ENCODE measurements at regions not wholly inside any gene's neighbourhood (a gene's known extent, or its start where the extent isn't known, plus 50 kb on each side); places are given as distances from the start of the nearest gene placed in this dataset.
"Not testable (repeated sequence)": the region's sequence is repeated elsewhere in the genome, so short reads cannot be mapped to it uniquely, and the experiment has no call there.

GRCh38 chr15:92803536-92803851 is 96.6 kb upstream of the CHD2 start:
- DNase-seq (ENCODE audit: low spot score in 2 of 2, unreplicated experiment in 2 of 2), result no peak
- peaks cover 11% of the 10 kb centered on the region for H3K4me1 Mint-ChIP-seq
- peaks cover 4% of the 10 kb centered on the region for H3K9me3 Mint-ChIP-seq
- H3K36me3 Mint-ChIP-seq, result peaks cover 4% of the 10 kb centered on the region
- TF ChIP-seq CTCF (IDR thresholded peaks at IDR 0.05; ENCODE audit: unreplicated experiment), result no peak
- H3K4me3 Mint-ChIP-seq, result no peak overlapping the region
- no peaks in the 10 kb centered on the region for H3K27me3 Mint-ChIP-seq (ENCODE audit: low read depth)
- no peak overlapping the region for H3K27ac Mint-ChIP-seq

GRCh38 chr15:92803852-92804609 is 96.1 kb upstream of the CHD2 start:
- Mint-ChIP-seq H3K36me3 (peaks cover 4% of the 10 kb centered on the region), H3K9me3 (peaks cover 4% of the 10 kb centered on the region), H3K27ac (peak overlapping the region; percentile 18), H3K27me3 (ENCODE audit: low read depth) (no peaks in the 10 kb centered on the region), H3K4me1 (peaks cover 12% of the 10 kb centered on the region), H3K4me3 (no peak overlapping the region)
- no peak for TF ChIP-seq CTCF (IDR thresholded peaks at IDR 0.05; ENCODE audit: unreplicated experiment)
- no peak for DNase-seq (ENCODE audit: low spot score in 2 of 2, unreplicated experiment in 2 of 2)

GRCh38 chr15:92804610-92804936 is 95.6 kb upstream of the CHD2 start:
- H3K4me3 Mint-ChIP-seq; H3K27me3 Mint-ChIP-seq (ENCODE audit: low read depth); H3K27ac Mint-ChIP-seq; H3K9me3 Mint-ChIP-seq; DNase-seq (ENCODE audit: low spot score in 2 of 2, unreplicated experiment in 2 of 2); H3K36me3 Mint-ChIP-seq: not testable (repeated sequence)
- H3K4me1 Mint-ChIP-seq, result peaks cover 14% of the 10 kb centered on the region

GRCh38 chr15:92805080-92805690 is 94.9 kb upstream of the CHD2 start:
- no peak for TF ChIP-seq CTCF (IDR thresholded peaks at IDR 0.05; ENCODE audit: unreplicated experiment)
- H3K4me3 Mint-ChIP-seq, result no peak overlapping the region
- peaks cover 4% of the 10 kb centered on the region for H3K9me3 Mint-ChIP-seq
- H3K36me3 Mint-ChIP-seq, result peaks cover 1% of the 10 kb centered on the region
- peaks cover 20% of the 10 kb centered on the region for H3K4me1 Mint-ChIP-seq
- DNase-seq (ENCODE audit: low spot score in 2 of 2, unreplicated experiment in 2 of 2), result no peak
- H3K27ac Mint-ChIP-seq, result no peak overlapping the region
- H3K27me3 Mint-ChIP-seq (ENCODE audit: low read depth), result no peaks in the 10 kb centered on the region

GRCh38 chr15:92806171-92806570 is 94.0 kb upstream of the CHD2 start:
- H3K36me3 Mint-ChIP-seq; H3K27me3 Mint-ChIP-seq (ENCODE audit: low read depth); DNase-seq (ENCODE audit: low spot score in 2 of 2, unreplicated experiment in 2 of 2); H3K4me3 Mint-ChIP-seq; H3K9me3 Mint-ChIP-seq: not testable (repeated sequence)
- H3K4me1 Mint-ChIP-seq, result peaks cover 28% of the 10 kb centered on the region
- peak overlapping the region; percentile 67 for H3K27ac Mint-ChIP-seq

- Mint-ChIP-seq H3K4me1 (peaks cover 30% of the 10 kb centered on the region), H3K27me3 (ENCODE audit: low read depth) (no peaks in the 10 kb centered on the region), H3K27ac (no peak overlapping the region), H3K36me3 (peaks cover 1% of the 10 kb centered on the region), H3K9me3 (peaks cover 4% of the 10 kb centered on the region), H3K4me3 (no peak overlapping the region)
- DNase-seq (ENCODE audit: low spot score in 2 of 2, unreplicated experiment in 2 of 2), result no peak
- no peak for TF ChIP-seq CTCF (IDR thresholded peaks at IDR 0.05; ENCODE audit: unreplicated experiment)
These were observed 93.4 kb upstream of the CHD2 start for GRCh38 chr15:92806763-92807162.

Data from mesothelial cell of epicardium (in vitro differentiated cells).